ENCODE measurements at regions not wholly inside any gene's neighbourhood (a gene's known extent, or its start where the extent isn't known, plus 50 kb on each side); places are given as distances from the start of the nearest gene placed in this dataset.

DNA sequence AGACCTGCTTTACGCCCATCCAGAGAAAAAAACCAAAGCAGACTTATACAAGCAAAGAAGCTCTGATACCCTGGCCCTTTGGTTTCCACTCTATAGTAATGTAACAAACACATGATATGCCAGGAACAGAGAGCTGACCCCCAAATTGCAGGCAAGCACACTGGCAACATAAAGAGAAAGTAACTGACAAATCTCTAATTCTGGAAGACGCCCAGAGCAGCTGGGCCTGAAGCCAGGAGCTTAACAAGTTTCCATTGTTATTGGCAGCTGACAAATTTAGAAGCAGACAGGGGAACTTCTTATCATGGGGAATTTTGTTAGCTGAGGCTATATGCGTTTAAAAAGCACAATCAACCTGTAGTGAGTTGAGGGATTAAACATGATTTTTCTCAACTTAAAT, 158.0 kb downstream of the DLEU7 start:
- H3K9me3 ChIP-seq (ENCODE audit: control insufficient read depth, low read depth, low read length) = no peaks in the 10 kb centered on the region
- H2BK12ac ChIP-seq (ENCODE audit: insufficient read length, low read depth, low read length) = no peak overlapping the region
- no peaks in the 10 kb centered on the region for H3K79me1 ChIP-seq (ENCODE audit: insufficient read depth, low read depth, low read length, poor library complexity, severe bottlenecking)
- H3K9ac ChIP-seq (ENCODE audit: extremely low read depth, insufficient read length, low read length) = no peak overlapping the region
- H2BK120ac ChIP-seq (ENCODE audit: low read depth, low read length, poor library complexity, severe bottlenecking) = no peak overlapping the region
- H4K8ac ChIP-seq (replicated peaks; ENCODE audit: insufficient read length, low read depth, low read length) = no peak overlapping the region
- no peak overlapping the region for H4K91ac ChIP-seq (ENCODE audit: insufficient read length, low read depth, low read length)
- no peak overlapping the region for H2BK20ac ChIP-seq (ENCODE audit: low read depth, low read length, poor library complexity, severe bottlenecking)
- no peaks in the 10 kb centered on the region for H3K79me2 ChIP-seq (ENCODE audit: insufficient read depth, low read length)
- H3K23ac ChIP-seq (ENCODE audit: insufficient read length, low read depth, low read length) = no peak overlapping the region
- H3K27me3 ChIP-seq (ENCODE audit: insufficient read depth, low read length) = no peaks in the 10 kb centered on the region
- no peak overlapping the region for H3K4me2 ChIP-seq (ENCODE audit: insufficient read depth, insufficient read length, low read length)
- no peaks in the 10 kb centered on the region for H4K20me1 ChIP-seq (ENCODE audit: control insufficient read depth, insufficient read depth, insufficient read length)
- no peak overlapping the region for H3T11ph ChIP-seq (ENCODE audit: low read length)
- no peak overlapping the region for H3K27ac ChIP-seq (ENCODE audit: insufficient read length, low read depth, low read length)
- no peak overlapping the region for H3K4me3 Mint-ChIP-seq
- H3K4me1 ChIP-seq (ENCODE audit: insufficient read depth, low read length) = no peaks in the 10 kb centered on the region; the same call in 1 of the 2 replicates
- H3K27ac Mint-ChIP-seq = peak overlapping the region in 1 of 3 experiments; percentile 50; a peak in 1 of 7 replicates
- H3K18ac ChIP-seq (ENCODE audit: insufficient read length, low read depth, low read length) = no peak overlapping the region
- no peak overlapping the region for H2BK15ac ChIP-seq (ENCODE audit: low read depth, low read length)
- H3K14ac ChIP-seq (ENCODE audit: insufficient read depth, low read length) = no peak overlapping the region
- no peak for TF ChIP-seq CTCF (conservative IDR thresholded peaks at IDR 0.05)
- no CpG with 5 or more reads among the region's 3 CpGs for WGBS (ENCODE audit: extremely low coverage, insufficient read length, low lambda C conversion rate)
- H3K4ac ChIP-seq (ENCODE audit: low read depth, low read length) = no peak overlapping the region
- no peak overlapping the region for H3K56ac ChIP-seq (ENCODE audit: insufficient read length, low read depth, low read length)
- no peak overlapping the region for H4K5ac ChIP-seq (ENCODE audit: insufficient read length, low read depth, low read length)
- H3K4me1 Mint-ChIP-seq = peaks cover 20 to 26% of the 10 kb centered on the region in 2 experiments
- no peaks in the 10 kb centered on the region for H3K27me3 Mint-ChIP-seq (ENCODE audit: low read depth)
- no peak overlapping the region for H2AFZ ChIP-seq (ENCODE audit: low read length)
- peaks cover 3 to 4% of the 10 kb centered on the region in 2 experiments; a peak in 1 of 5 replicates for H3K9me3 Mint-ChIP-seq
- H2AK5ac ChIP-seq (ENCODE audit: insufficient read length, low read length) = no peak overlapping the region
- H3K36me3 Mint-ChIP-seq (ENCODE audit: insufficient read depth in 1 of 3, low read depth in 3 of 3) = peaks cover 0 to 5% (median 4%) of the 10 kb centered on the region in 3 experiments; a peak in 1 of 7 replicates
- no peaks in the 10 kb centered on the region for H3K23me2 ChIP-seq (ENCODE audit: insufficient read length, low read depth, low read length, poor library complexity, severe bottlenecking)
- DNase-seq = no peak
- no peak overlapping the region for H2BK5ac ChIP-seq (ENCODE audit: insufficient read length, low read length)

All from H9 (cell line).